ENCODE measurements at regions not wholly inside any gene's neighbourhood (a gene's known extent, or its start where the extent isn't known, plus 50 kb on each side); places are given as distances from the start of the nearest gene placed in this dataset.

DNA sequence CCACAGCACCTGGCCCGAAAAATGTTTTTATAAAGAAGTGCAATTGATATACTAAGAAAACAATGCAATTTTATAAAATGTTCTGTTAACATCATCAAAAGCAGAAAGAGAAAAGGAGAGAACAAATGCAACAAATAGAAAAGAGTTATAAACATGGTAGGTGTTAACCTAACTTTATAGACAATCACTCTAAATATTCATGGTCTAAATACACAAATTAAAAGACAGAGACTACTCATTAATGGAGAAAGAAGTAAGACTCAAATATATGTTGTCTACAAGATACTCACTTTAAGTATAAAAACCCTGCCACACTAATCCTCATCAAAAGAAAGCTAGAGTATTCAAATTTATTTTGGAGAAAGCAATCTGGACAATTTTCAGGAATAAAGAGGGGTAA is 425.3 kb upstream of the ANKRD30A start:
- TF ChIP-seq CTCF (conservative IDR thresholded peaks at IDR 0.05; ENCODE audit: low read depth, low read length) (no peak), EZH2 (IDR thresholded peaks at IDR 0.05; ENCODE audit: borderline replicate concordance, low read depth, low read length, poor library complexity, severe bottlenecking) (no peak)

Data from A673 (cell line).